NCI-H2029 treated with DMSO at 0.1 percent for 48 hours (cell line): ENCODE measurements at regions not wholly inside any gene's neighbourhood (a gene's known extent, or its start where the extent isn't known, plus 50 kb on each side); places are given as distances from the start of the nearest gene placed in this dataset.
A peak's percentile ranks its signal among the peaks of the same experiment; 100 is the strongest.

Experiments used
- DNase-seq: peaks from one replicate; lab custom pipeline; 2025; lab: John Stamatoyannopoulos, UW

GRCh38 chr2:62447411-62447810 is 58.6 kb downstream of the TMEM17 start:
- no peak for DNase-seq

GRCh38 chr2:62446491-62446890 is 59.5 kb downstream of the TMEM17 start:
- DNase-seq = no peak

- DNase-seq = no peak
Measured at GRCh38 chr2:62443886-62444285, 62.1 kb downstream of the TMEM17 start.

GRCh38 chr2:62443471-62443870 is 62.5 kb downstream of the TMEM17 start:
- DNase-seq = no peak

- DNase-seq = no peak
Measured at GRCh38 chr2:62441824-62442223, 64.2 kb downstream of the TMEM17 start.

GRCh38 chr2:62441421-62441820 is 64.6 kb downstream of the TMEM17 start:
- no peak for DNase-seq

GRCh38 chr2:62440281-62440946 is 65.6 kb downstream of the TMEM17 start:
- no peak for DNase-seq

- DNase-seq = no peak
Measured at GRCh38 chr2:62439425-62439824, 66.6 kb downstream of the TMEM17 start.

GRCh38 chr2:62437785-62438184 is 68.2 kb downstream of the TMEM17 start:
- no peak for DNase-seq

GRCh38 chr2:62435720-62436119 is 70.3 kb downstream of the TMEM17 start:
- DNase-seq = no peak

- DNase-seq = no peak
Measured at GRCh38 chr2:62432407-62432806, 73.6 kb downstream of the TMEM17 start.

GRCh38 chr2:62431512-62431911 is 74.5 kb downstream of the TMEM17 start:
- no peak for DNase-seq

GRCh38 chr2:62430146-62430545 is 75.8 kb downstream of the TMEM17 start:
- DNase-seq = no peak

- DNase-seq = no peak
Measured at GRCh38 chr2:62427146-62427545, 78.8 kb downstream of the TMEM17 start.

GRCh38 chr2:62426154-62426912 is 79.7 kb downstream of the TMEM17 start:
- no peak for DNase-seq

GRCh38 chr2:62425684-62426083 is 80.3 kb downstream of the TMEM17 start:
- DNase-seq = no peak

- DNase-seq = no peak
Measured at GRCh38 chr2:62424899-62425298, 81.1 kb downstream of the TMEM17 start.

GRCh38 chr2:62423883-62424458 is 82.0 kb downstream of the TMEM17 start:
- DNase-seq = peak; percentile 13

- no peak for DNase-seq
Measured at GRCh38 chr2:62423235-62423634, 82.8 kb downstream of the TMEM17 start.

GRCh38 chr2:62415518-62415917 is 90.5 kb downstream of the TMEM17 start:
- no peak for DNase-seq

- DNase-seq = no peak
Measured at GRCh38 chr2:62415019-62415431, 91.0 kb downstream of the TMEM17 start.

GRCh38 chr2:62413116-62413663 is 92.8 kb downstream of the TMEM17 start:
- DNase-seq = no peak

- DNase-seq = no peak
Measured at GRCh38 chr2:62412347-62412742, 93.7 kb downstream of the TMEM17 start.
